Vagina (tissue), 2 donors: ENCODE measurements at regions not wholly inside any gene's neighbourhood (a gene's known extent, or its start where the extent isn't known, plus 50 kb on each side); places are given as distances from the start of the nearest gene placed in this dataset.

ENCODE experiments used
- POLR2AphosphoS5 ChIP-seq, 2 donors: sonication (generic); formaldehyde crosslinking; IDR thresholded peaks; one replicate each; pipeline ENCODE4 v1.9.0; 2017; ENCODE audit warnings: antibody characterized with exemption in 2 of 2, mild to moderate bottlenecking in 2 of 2, low read depth in 1 of 2; ENCODE audit not compliant: insufficient read depth in 1 of 2
- TF ChIP-seq, protein P1 (sequence below), 3 experiments: fragments of 450-650 bp in 2 of 3; fragments of 200-600 bp in 1 of 3; sonication (generic) in 1 of 3; IDR thresholded peaks; one replicate each; pipeline ENCODE4 v1.5.1; 2017 to 2019; ENCODE audit warnings: antibody characterized with exemption in 3 of 3, mild to moderate bottlenecking in 2 of 3, moderate library complexity in 2 of 3

DNA sequence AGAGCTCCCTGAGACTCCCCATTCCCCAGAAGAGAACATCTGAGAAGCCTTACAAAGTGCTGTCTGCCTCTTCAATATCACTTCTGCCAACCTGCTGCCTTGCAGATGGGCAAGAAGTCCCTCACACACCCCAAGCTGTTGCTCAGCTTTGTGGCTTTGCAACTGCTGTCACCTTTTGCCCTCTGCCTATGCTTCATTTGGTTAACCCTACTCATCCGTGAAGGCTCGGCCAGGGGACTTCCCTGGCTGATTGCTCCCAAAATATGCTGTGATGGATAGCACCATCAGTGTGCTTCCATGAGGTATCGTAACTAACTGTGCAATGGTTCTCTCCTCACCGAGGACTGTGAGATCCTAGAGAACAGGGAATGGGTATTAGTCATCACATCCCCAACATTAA is 88.9 kb upstream of the CYP1B1 start:
- no peak for TF ChIP-seq POLR2AphosphoS5 (IDR thresholded peaks at IDR 0.05; ENCODE audit: insufficient read depth in 1 of 2, low read depth in 1 of 2)
- TF ChIP-seq, protein P1, sequence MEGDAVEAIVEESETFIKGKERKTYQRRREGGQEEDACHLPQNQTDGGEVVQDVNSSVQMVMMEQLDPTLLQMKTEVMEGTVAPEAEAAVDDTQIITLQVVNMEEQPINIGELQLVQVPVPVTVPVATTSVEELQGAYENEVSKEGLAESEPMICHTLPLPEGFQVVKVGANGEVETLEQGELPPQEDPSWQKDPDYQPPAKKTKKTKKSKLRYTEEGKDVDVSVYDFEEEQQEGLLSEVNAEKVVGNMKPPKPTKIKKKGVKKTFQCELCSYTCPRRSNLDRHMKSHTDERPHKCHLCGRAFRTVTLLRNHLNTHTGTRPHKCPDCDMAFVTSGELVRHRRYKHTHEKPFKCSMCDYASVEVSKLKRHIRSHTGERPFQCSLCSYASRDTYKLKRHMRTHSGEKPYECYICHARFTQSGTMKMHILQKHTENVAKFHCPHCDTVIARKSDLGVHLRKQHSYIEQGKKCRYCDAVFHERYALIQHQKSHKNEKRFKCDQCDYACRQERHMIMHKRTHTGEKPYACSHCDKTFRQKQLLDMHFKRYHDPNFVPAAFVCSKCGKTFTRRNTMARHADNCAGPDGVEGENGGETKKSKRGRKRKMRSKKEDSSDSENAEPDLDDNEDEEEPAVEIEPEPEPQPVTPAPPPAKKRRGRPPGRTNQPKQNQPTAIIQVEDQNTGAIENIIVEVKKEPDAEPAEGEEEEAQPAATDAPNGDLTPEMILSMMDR (IDR thresholded peaks at IDR 0.05), result no peak
